SK-N-SH treated with all-trans-retinoic acid at 6 μM for 48 hours (cell line): ENCODE measurements at regions not wholly inside any gene's neighbourhood (a gene's known extent, or its start where the extent isn't known, plus 50 kb on each side); places are given as distances from the start of the nearest gene placed in this dataset.

Experiments used
- ATAC-seq: fragments of 200-7000 bp; cut with Tn5 transposase; 3 replicates; pipeline ENCODE4 v1.9.1; 2020; ENCODE audit warnings: mild to moderate bottlenecking, moderate library complexity
- BACH2 ChIP-seq: fragments of 250-450 bp; sonication (Bioruptor Pico); IDR thresholded peaks from 2 replicates; pipeline ENCODE4 v1.9.0; 2021; ENCODE audit warnings: mild to moderate bottlenecking, borderline replicate concordance
- CSDC2 ChIP-seq: fragments of 250-450 bp; sonication (Bioruptor Pico); IDR thresholded peaks from 2 replicates; pipeline ENCODE4 v1.5.0; 2020; ENCODE audit warnings: mild to moderate bottlenecking, moderate library complexity
- ESRRG ChIP-seq: fragments of 250-450 bp; sonication (Bioruptor Pico); IDR thresholded peaks from 2 replicates; pipeline ENCODE4 v1.6.1; 2021; ENCODE audit warnings: mild to moderate bottlenecking
- GLIS3 ChIP-seq: fragments of 250-450 bp; sonication (Bioruptor Pico); IDR thresholded peaks from 2 replicates; pipeline ENCODE4 v1.5.0; 2020; ENCODE audit warnings: mild to moderate bottlenecking, moderate library complexity
- ISL1 ChIP-seq: fragments of 250-450 bp; sonication (Bioruptor Pico); IDR thresholded peaks from 2 replicates; pipeline ENCODE4 v2.1.2; 2022; ENCODE audit warnings: mild to moderate bottlenecking, moderate library complexity
- OSR1 ChIP-seq: fragments of 250-450 bp; sonication (Bioruptor Pico); IDR thresholded peaks from 2 replicates; pipeline ENCODE4 v1.8.0; 2022; ENCODE audit warnings: moderate library complexity, mild to moderate bottlenecking, inconsistent platforms
- POU6F1 ChIP-seq: fragments of 250-450 bp; sonication (Bioruptor Pico); IDR thresholded peaks from 2 replicates; pipeline ENCODE4 v1.8.0; 2021; ENCODE audit warnings: low read depth, mild to moderate bottlenecking, moderate library complexity, borderline replicate concordance
- PPARA ChIP-seq: fragments of 250-450 bp; sonication (Bioruptor Pico); IDR thresholded peaks from 2 replicates; pipeline ENCODE4 v1.5.0; 2020; ENCODE audit warnings: mild to moderate bottlenecking, borderline replicate concordance
- RARB ChIP-seq: fragments of 250-450 bp; sonication (Bioruptor Pico); IDR thresholded peaks from 2 replicates; pipeline ENCODE4 v1.8.0; 2021; ENCODE audit warnings: mild to moderate bottlenecking, moderate library complexity
- SNAI2 ChIP-seq: fragments of 250-450 bp; sonication (Bioruptor Pico); IDR thresholded peaks from 2 replicates; pipeline ENCODE4 v1.5.0; 2020; ENCODE audit warnings: mild to moderate bottlenecking, moderate library complexity
- TCF4 ChIP-seq: fragments of 250-450 bp; sonication (Bioruptor Pico); IDR thresholded peaks from 2 replicates; pipeline ENCODE4 v1.8.0; 2021; ENCODE audit warnings: mild to moderate bottlenecking, moderate library complexity, borderline replicate concordance
- ZC3H10 ChIP-seq: fragments of 250-450 bp; sonication (Bioruptor Pico); IDR thresholded peaks from 2 replicates; pipeline ENCODE4 v1.5.1; 2021; ENCODE audit warnings: mild to moderate bottlenecking, moderate library complexity
- ZFP3 ChIP-seq: fragments of 250-450 bp; sonication (Bioruptor Pico); IDR thresholded peaks from 2 replicates; pipeline ENCODE4 v1.5.0; 2020; ENCODE audit warnings: mild to moderate bottlenecking, moderate library complexity
- ZFP30 ChIP-seq: fragments of 450-650 bp; formaldehyde crosslinking; IDR thresholded peaks from 2 replicates; pipeline ENCODE4 v1.5.0; 2022; ENCODE audit warnings: mild to moderate bottlenecking, moderate library complexity
- ZNF565 ChIP-seq: fragments of 450-650 bp; formaldehyde crosslinking; conservative IDR thresholded peaks from 2 replicates; pipeline ENCODE4 v1.5.0; 2020; ENCODE audit warnings: low read depth, mild to moderate bottlenecking, moderate library complexity
- ZNF70 ChIP-seq: fragments of 450-650 bp; formaldehyde crosslinking; IDR thresholded peaks from 2 replicates; pipeline ENCODE4 v1.5.0; 2020; ENCODE audit warnings: mild to moderate bottlenecking, moderate library complexity
- ZNF8 ChIP-seq: fragments of 450-650 bp; formaldehyde crosslinking; IDR thresholded peaks from 2 replicates; pipeline ENCODE4 v1.5.0; 2020; ENCODE audit warnings: mild to moderate bottlenecking, moderate library complexity
- TF ChIP-seq, protein P1 (sequence below): fragments of 250-450 bp; sonication (Bioruptor Pico); IDR thresholded peaks from 2 replicates; pipeline ENCODE4 v1.5.1; 2020; ENCODE audit warnings: low read depth, mild to moderate bottlenecking, moderate library complexity
- TF ChIP-seq, protein P2 (sequence below): fragments of 250-450 bp; sonication (Bioruptor Pico); IDR thresholded peaks from 2 replicates; pipeline ENCODE4 v1.8.0; 2020; ENCODE audit warnings: mild to moderate bottlenecking, moderate library complexity, borderline replicate concordance

DNA sequence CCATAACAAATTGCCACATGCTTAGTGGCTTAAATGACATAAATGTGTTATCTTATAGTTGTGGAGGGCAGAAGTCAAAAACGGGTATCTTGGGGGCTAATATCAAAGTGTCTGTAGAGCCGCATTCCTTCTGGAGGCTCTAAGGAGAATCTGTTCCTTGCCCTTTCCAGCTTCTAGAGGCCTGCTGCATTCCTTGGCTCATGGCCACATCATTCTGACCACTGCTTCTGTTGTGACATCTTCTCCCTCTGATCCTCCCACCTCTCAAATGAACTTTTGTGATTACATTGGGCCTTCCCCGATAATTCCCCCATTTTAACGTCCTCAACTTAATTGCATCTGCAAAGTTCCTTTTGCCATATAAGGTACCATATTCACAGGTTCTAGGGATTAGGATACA, 76.1 kb downstream of the CYP26A1 start:
- ATAC-seq, result no peak
- no peak for TF ChIP-seq SNAI2 (CRISPR knock-in tag)

GRCh38 chr10:93150289-93150688, 76.6 kb downstream of the CYP26A1 start:
- no peak for ATAC-seq
- TF ChIP-seq ESRRG (no peak), POU6F1 (no peak), CSDC2 (CRISPR knock-in tag) (no peak)
- TF ChIP-seq, protein P1, sequence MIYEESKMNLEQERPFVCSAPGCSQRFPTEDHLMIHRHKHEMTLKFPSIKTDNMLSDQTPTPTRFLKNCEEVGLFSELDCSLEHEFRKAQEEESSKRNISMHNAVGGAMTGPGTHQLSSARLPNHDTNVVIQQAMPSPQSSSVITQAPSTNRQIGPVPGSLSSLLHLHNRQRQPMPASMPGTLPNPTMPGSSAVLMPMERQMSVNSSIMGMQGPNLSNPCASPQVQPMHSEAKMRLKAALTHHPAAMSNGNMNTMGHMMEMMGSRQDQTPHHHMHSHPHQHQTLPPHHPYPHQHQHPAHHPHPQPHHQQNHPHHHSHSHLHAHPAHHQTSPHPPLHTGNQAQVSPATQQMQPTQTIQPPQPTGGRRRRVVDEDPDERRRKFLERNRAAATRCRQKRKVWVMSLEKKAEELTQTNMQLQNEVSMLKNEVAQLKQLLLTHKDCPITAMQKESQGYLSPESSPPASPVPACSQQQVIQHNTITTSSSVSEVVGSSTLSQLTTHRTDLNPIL (CRISPR knock-in tag), result no peak

DNA sequence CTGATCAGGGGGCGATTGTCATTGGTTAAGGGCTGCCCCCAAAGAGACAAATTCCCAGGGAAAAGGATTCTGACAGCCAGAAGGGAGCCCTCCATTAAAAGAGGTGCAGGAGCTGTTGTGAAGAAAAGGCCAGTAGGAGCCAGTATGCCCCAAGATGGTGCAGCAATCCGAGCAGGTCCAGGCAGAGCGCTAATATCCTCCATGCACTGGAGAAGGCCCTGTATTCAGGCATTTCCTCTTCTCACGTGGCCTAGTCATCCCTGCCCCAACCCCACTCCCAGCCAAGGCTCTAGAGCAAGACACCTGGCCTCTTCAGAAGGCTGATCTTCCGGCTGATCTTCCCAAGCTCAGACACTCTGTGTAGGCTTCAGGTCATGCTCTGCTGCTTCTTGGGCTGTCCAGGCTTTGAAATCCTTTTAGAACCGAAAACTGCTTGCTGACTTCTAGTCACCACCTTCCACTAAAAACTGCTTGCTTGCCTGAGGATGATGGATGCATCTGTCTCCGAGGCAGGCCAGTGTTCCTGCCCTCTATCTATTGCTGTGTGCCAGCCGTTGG, 77.4 kb downstream of the CYP26A1 start:
- TF ChIP-seq ZFP30 (CRISPR knock-in tag), result no peak
- TF ChIP-seq, protein P1 (CRISPR knock-in tag), result no peak
- no peak for TF ChIP-seq BACH2 (CRISPR knock-in tag)
- TF ChIP-seq OSR1 (CRISPR knock-in tag), result no peak
- TF ChIP-seq ZNF70 (CRISPR knock-in tag), result no peak
- TF ChIP-seq ZC3H10 (CRISPR knock-in tag), result no peak
- TF ChIP-seq, protein P2, sequence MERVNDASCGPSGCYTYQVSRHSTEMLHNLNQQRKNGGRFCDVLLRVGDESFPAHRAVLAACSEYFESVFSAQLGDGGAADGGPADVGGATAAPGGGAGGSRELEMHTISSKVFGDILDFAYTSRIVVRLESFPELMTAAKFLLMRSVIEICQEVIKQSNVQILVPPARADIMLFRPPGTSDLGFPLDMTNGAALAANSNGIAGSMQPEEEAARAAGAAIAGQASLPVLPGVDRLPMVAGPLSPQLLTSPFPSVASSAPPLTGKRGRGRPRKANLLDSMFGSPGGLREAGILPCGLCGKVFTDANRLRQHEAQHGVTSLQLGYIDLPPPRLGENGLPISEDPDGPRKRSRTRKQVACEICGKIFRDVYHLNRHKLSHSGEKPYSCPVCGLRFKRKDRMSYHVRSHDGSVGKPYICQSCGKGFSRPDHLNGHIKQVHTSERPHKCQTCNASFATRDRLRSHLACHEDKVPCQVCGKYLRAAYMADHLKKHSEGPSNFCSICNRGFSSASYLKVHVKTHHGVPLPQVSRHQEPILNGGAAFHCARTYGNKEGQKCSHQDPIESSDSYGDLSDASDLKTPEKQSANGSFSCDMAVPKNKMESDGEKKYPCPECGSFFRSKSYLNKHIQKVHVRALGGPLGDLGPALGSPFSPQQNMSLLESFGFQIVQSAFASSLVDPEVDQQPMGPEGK (CRISPR knock-in tag), result no peak
- no peak for TF ChIP-seq TCF4
- no peak for TF ChIP-seq GLIS3 (CRISPR knock-in tag)
- TF ChIP-seq ISL1 (CRISPR knock-in tag), result no peak
- TF ChIP-seq, all 23 proteins: peak for 0
- ATAC-seq, result no peak; the same call in 2 of the 3 replicates

DNA sequence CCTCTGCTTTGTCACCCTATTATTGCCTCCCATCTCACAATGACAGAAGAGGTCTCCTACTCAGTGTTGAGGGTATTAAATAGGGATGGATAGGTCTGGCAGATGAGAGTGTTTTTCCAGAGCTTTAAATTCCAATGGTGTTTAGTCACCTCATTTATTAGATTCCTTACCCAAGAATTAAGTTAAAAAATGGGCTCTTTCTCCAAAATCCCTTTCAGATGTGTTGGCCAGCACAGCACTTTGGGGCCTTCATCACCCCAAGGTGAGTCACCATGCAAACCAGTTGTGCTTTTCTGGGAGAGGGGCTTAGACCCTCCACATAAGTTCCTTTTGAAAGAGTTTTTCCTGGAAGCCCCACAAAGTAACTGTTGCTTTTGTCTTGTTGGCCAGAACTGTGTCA, 78.4 kb downstream of the CYP26A1 start:
- ATAC-seq, result peak; percentile 86
- TF ChIP-seq GLIS3 (CRISPR knock-in tag) (0 out of 2 replicates have a peak, but pooled peaks have one; percentile 29), ISL1 (CRISPR knock-in tag) (peak; percentile 92), CSDC2 (CRISPR knock-in tag) (0 out of 2 replicates have a peak, but pooled peaks have one; percentile 64), ZFP3 (CRISPR knock-in tag) (0 out of 2 replicates have a peak, but pooled peaks have one; percentile 20)
- TF ChIP-seq, protein P2 (CRISPR knock-in tag), result no peak; the same call in 1 of the 2 replicates

DNA sequence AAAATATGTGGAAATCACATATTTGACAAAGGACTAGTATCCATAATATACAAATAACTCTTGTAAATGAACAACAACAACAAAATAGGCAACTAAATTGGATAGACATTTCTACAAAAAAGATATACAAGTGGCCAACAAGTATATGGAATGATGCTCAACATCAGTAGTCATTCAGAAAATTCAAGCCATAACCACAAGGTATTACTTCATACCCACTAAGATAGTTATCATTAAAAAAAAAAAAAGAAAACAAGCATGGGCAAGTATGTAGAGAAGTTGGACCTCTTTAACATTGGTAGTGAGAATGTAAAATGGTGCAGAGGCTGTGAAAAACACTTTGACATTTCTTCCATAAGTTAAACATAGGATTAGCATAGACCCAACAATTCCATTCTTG, 80.8 kb downstream of the CYP26A1 start:
- ATAC-seq, result no peak
- TF ChIP-seq ESRRG (no peak), GLIS3 (CRISPR knock-in tag) (no peak), PPARA (no peak), ZNF565 (CRISPR knock-in tag) (no peak), OSR1 (CRISPR knock-in tag) (no peak), ZNF70 (CRISPR knock-in tag) (no peak), ISL1 (CRISPR knock-in tag) (no peak), ZFP3 (CRISPR knock-in tag) (no peak), ZNF8 (CRISPR knock-in tag) (no peak), RARB (no peak), SNAI2 (CRISPR knock-in tag) (no peak), BACH2 (CRISPR knock-in tag) (no peak), ZC3H10 (CRISPR knock-in tag) (no peak), POU6F1 (no peak), TCF4 (no peak)
- TF ChIP-seq, protein P1 (CRISPR knock-in tag), result no peak
